GM12878 (cell line): ENCODE measurements at regions not wholly inside any gene's neighbourhood (a gene's known extent, or its start where the extent isn't known, plus 50 kb on each side); places are given as distances from the start of the nearest gene placed in this dataset.

ENCODE experiments used
- ATAC-seq: fragments of 200-7000 bp; cut with Tn5 transposase; 3 replicates; pipeline ENCODE4 v1.9.1; 2020; ENCODE audit warnings: mild to moderate bottlenecking, moderate library complexity
- BruUV-seq: library from RNA; stranded (reverse); fragments of 400-500 nt; replicated peaks from 2 replicates; lab custom pipeline; 2021; lab: Mats Ljungman, UMichigan
- CTCF ChIA-PET: fragments of 300-600 bp; sonication (Branson Sonifier 250); formaldehyde crosslinking; extraction: SDS; loops from one replicate; lab custom pipeline; 2021; ENCODE audit warnings: inconsistent platforms; lab: Yijun Ruan, JAX
- POLR2A ChIA-PET: fragments of 350-600 bp; formaldehyde crosslinking; extraction: SDS; loops from one replicate; lab custom pipeline; 2021; ENCODE audit warnings: inconsistent platforms; lab: Charles Lee
- RAD21 ChIA-PET: fragments of 300-600 bp; sonication (Branson Sonifier 250); formaldehyde crosslinking; loops from one replicate; lab custom pipeline; 2023; ENCODE audit warnings: antibody characterized with exemption; ENCODE audit not compliant: unreplicated experiment; lab: Charles Lee
- SMC1A ChIA-PET: fragments of 300-600 bp; sonication (Branson Sonifier 250); formaldehyde crosslinking; loops from one replicate; lab custom pipeline; 2023; ENCODE audit not compliant: unreplicated experiment, uncharacterized antibody; lab: Charles Lee
- DNase-seq: peaks from one replicate; pipeline ENCODE4 v3.0.0-alpha.2; 2011; ENCODE audit warnings: low read depth, low spot score
- FAIRE-seq: peaks from 3 replicates; lab custom pipeline; 2011; peaks lifted over from hg19 to GRCh38; lab: Jason Lieb, UNC
- H2AFZ ChIP-seq: 2 replicates; pipeline ENCODE4 v1.6.0; 2011; ENCODE audit warnings: low read depth, low read length, control low read depth; ENCODE audit not compliant: control insufficient read depth
- H3K27ac ChIP-seq: 2 replicates; pipeline ENCODE4 v1.5.1; 2011; ENCODE audit warnings: control low read depth; ENCODE audit not compliant: control insufficient read depth, insufficient read depth
- H3K27me3 ChIP-seq, 2 experiments: replicated peaks in 1 of 2; 2 replicates each; pipeline versions ENCODE4 v1.6.0 to v1.6.1; 2011; ENCODE audit warnings: low read length in 1 of 2; ENCODE audit not compliant: control insufficient read depth in 2 of 2, insufficient read depth in 2 of 2
- H3K36me3 ChIP-seq, 2 experiments: 2 replicates each; pipeline ENCODE4 v1.5.1; 2011; ENCODE audit warnings: low read length in 1 of 2; ENCODE audit not compliant: control insufficient read depth in 2 of 2, insufficient read depth in 2 of 2
- H3K4me1 ChIP-seq: 2 replicates; pipeline ENCODE4 v1.6.1; 2011; ENCODE audit warnings: mild to moderate bottlenecking, low read length, moderate library complexity, mixed read lengths; ENCODE audit not compliant: control insufficient read depth, insufficient read depth
- H3K4me2 ChIP-seq: 2 replicates; pipeline ENCODE4 v1.6.0; 2011; ENCODE audit warnings: control low read depth; ENCODE audit not compliant: control insufficient read depth, insufficient read depth
- H3K4me3 ChIP-seq: fragments of 200-600 bp; sonication (generic); 2 replicates; pipeline ENCODE4 v1.5.1; 2016
- H3K79me2 ChIP-seq: 2 replicates; pipeline ENCODE4 v1.6.0; 2011; ENCODE audit warnings: low read length; ENCODE audit not compliant: control insufficient read depth, insufficient read depth
- H3K9ac ChIP-seq: 2 replicates; pipeline ENCODE4 v1.8.0; 2011; ENCODE audit warnings: low read length, control low read depth, mixed read lengths; ENCODE audit not compliant: control insufficient read depth, insufficient read depth
- H3K9me3 ChIP-seq: replicated peaks from 3 replicates; pipeline ENCODE4 v1.5.1; 2011; ENCODE audit warnings: mild to moderate bottlenecking, low read length; ENCODE audit not compliant: control insufficient read depth, insufficient read depth
- H4K20me1 ChIP-seq: 2 replicates; pipeline ENCODE4 v1.6.0; 2011; ENCODE audit not compliant: control insufficient read depth, insufficient read depth
- ASH2L ChIP-seq: fragments of 300-600, 200-600 bp; sonication (generic); IDR thresholded peaks from 2 replicates; pipeline ENCODE4 v1.6.1; 2017; ENCODE audit warnings: low read depth, mild to moderate bottlenecking, borderline replicate concordance
- BCL11A ChIP-seq: IDR thresholded peaks from 2 replicates; pipeline ENCODE4 v1.6.1; 2011; ENCODE audit warnings: low read depth, low read length
- BCLAF1 ChIP-seq: fragments of 450-650 bp; IDR thresholded peaks from 2 replicates; pipeline ENCODE4 v1.6.1; 2017; ENCODE audit warnings: antibody characterized with exemption, mild to moderate bottlenecking, moderate library complexity
- CHD4 ChIP-seq: fragments of 200-600 bp; sonication (generic); IDR thresholded peaks from 2 replicates; pipeline ENCODE4 v1.6.1; 2016; ENCODE audit warnings: mild to moderate bottlenecking
- E4F1 ChIP-seq: fragments of 450-650 bp; IDR thresholded peaks from 2 replicates; pipeline ENCODE4 v1.6.1; 2018; ENCODE audit warnings: borderline replicate concordance, mild to moderate bottlenecking; ENCODE audit not compliant: partially characterized antibody
- EED ChIP-seq: sonication (generic); IDR thresholded peaks from 2 replicates; pipeline ENCODE4 v1.6.1; 2016; ENCODE audit warnings: antibody characterized with exemption, low read depth
- EZH2 ChIP-seq: IDR thresholded peaks from 2 replicates; pipeline ENCODE4 v1.6.1; 2012; ENCODE audit warnings: low read depth, mild to moderate bottlenecking, control low read depth, inconsistent platforms, low read length, borderline replicate concordance; ENCODE audit not compliant: control insufficient read depth
- IRF4 ChIP-seq: IDR thresholded peaks from 2 replicates; pipeline ENCODE4 v1.6.1; 2011; ENCODE audit warnings: low read depth, low read length
- MYB ChIP-seq: fragments of 150-350 bp; IDR thresholded peaks from 2 replicates; pipeline ENCODE4 v1.6.1; 2014; ENCODE audit warnings: mild to moderate bottlenecking, low read depth, low read length, borderline replicate concordance
- RAD51 ChIP-seq: fragments of 450-650 bp; IDR thresholded peaks from 2 replicates; pipeline ENCODE4 v1.6.1; 2016; ENCODE audit warnings: moderate library complexity, mild to moderate bottlenecking, inconsistent platforms
- SIX5 ChIP-seq: IDR thresholded peaks from 2 replicates; pipeline ENCODE4 v1.6.1; 2011; ENCODE audit warnings: mild to moderate bottlenecking, low read depth, low read length, moderate library complexity; ENCODE audit not compliant: severe bottlenecking
- SMC3 ChIP-seq: IDR thresholded peaks from 2 replicates; pipeline ENCODE4 v1.6.1; 2011; ENCODE audit warnings: low read length, improper control_type of control experiment, borderline replicate concordance
- SPI1 ChIP-seq: IDR thresholded peaks from 2 replicates; pipeline ENCODE4 v1.6.1; 2011; ENCODE audit warnings: low read depth, mild to moderate bottlenecking, low read length, moderate library complexity, borderline replicate concordance; ENCODE audit not compliant: insufficient read depth
- SREBF2 ChIP-seq: IDR thresholded peaks from 2 replicates; pipeline ENCODE4 v1.6.1; 2012; ENCODE audit warnings: mild to moderate bottlenecking, low read length
- TCF3 ChIP-seq: IDR thresholded peaks from 2 replicates; pipeline ENCODE4 v1.6.1; 2012; ENCODE audit warnings: low read depth, mild to moderate bottlenecking, low read length, borderline replicate concordance; ENCODE audit not compliant: insufficient read depth
- WGBS: methylation state at CpG from one replicate; pipeline ENCODE4 v1.1.6; 2016; ENCODE audit warnings: low lambda C conversion rate; ENCODE audit not compliant: insufficient replicate concordance, insufficient coverage; ENCODE audit errors: missing lambda C conversion rate; 5-methylcytosine and 5-hydroxymethylcytosine counted together
- in situ Hi-C: fragments of 300-500 bp; cut with MboI; formaldehyde crosslinking; loops from 9 replicates; pipeline ENCODE4 v1.14.3; 2018; ENCODE audit warnings: mixed read lengths
- intact Hi-C: fragments of 100-400 bp; cut with micrococcal nuclease; formaldehyde crosslinking; loops from one replicate; pipeline ENCODE4 v1.14.2; 2022; ENCODE audit not compliant: unreplicated experiment

GRCh38 chr4:135225551-135225950, 1024.0 kb upstream of the PABPC4L start:
- in situ Hi-C loops = no loop called here
- Histone ChIP-seq H3K9me3 (no peaks in the 10 kb centered on the region), H3K4me2 (no peak overlapping the region), H4K20me1 (no peaks in the 10 kb centered on the region), H3K79me2 (no peaks in the 10 kb centered on the region), H3K27me3 (no peaks in the 10 kb centered on the region), H3K4me1 (no peaks in the 10 kb centered on the region), H3K4me3 (no peak overlapping the region), H3K27ac (no peak overlapping the region), H2AFZ (no peak overlapping the region), H3K9ac (no peak overlapping the region), H3K36me3 (no peaks in the 10 kb centered on the region)
- TF ChIP-seq BCLAF1 (no peak), SIX5 (no peak)
- SMC1A ChIA-PET = no interaction called here
- WGBS = 5% methylated on average over 3 of the region's 3 CpGs
- POLR2A ChIA-PET = no interaction called here
- ATAC-seq (no peak), FAIRE-seq (no peak), DNase-seq (no peak)
- intact Hi-C loops = no loop called here
- no TSS peak for BruUV-seq
- RAD21 ChIA-PET = no interaction called here
- CTCF ChIA-PET = no interaction called here

GRCh38 chr4:135210341-135210740, 1008.8 kb upstream of the PABPC4L start:
- FAIRE-seq (no peak), DNase-seq (no peak), ATAC-seq (no peak)
- Histone ChIP-seq H3K4me3 (no peak overlapping the region), H4K20me1 (no peaks in the 10 kb centered on the region), H3K27ac (no peak overlapping the region), H3K9me3 (no peaks in the 10 kb centered on the region), H3K4me2 (no peak overlapping the region), H3K27me3 (no peaks in the 10 kb centered on the region; a peak in 1 of 4 replicates), H3K79me2 (no peaks in the 10 kb centered on the region), H3K36me3 (no peaks in the 10 kb centered on the region), H3K9ac (no peak overlapping the region), H3K4me1 (no peaks in the 10 kb centered on the region), H2AFZ (no peak overlapping the region)
- ChIA-PET POLR2A (no interaction called here), RAD21 (no interaction called here), SMC1A (no interaction called here), CTCF (no interaction called here)
- BruUV-seq = no TSS peak
- in situ Hi-C loops (no loop called here), intact Hi-C loops (no loop called here)
- 61% methylated on average over 5 of the region's 5 CpGs for WGBS
- TF ChIP-seq IRF4 = no peak
- no peak for TF ChIP-seq EZH2
- no peak for TF ChIP-seq SPI1
- TF ChIP-seq BCL11A = no peak
- no peak for TF ChIP-seq EED
- no peak for TF ChIP-seq RAD51
- TF ChIP-seq ASH2L = no peak
- no peak for TF ChIP-seq TCF3
- TF ChIP-seq CHD4 = no peak
- no peak for TF ChIP-seq SMC3
- TF ChIP-seq E4F1 = no peak
- TF ChIP-seq SREBF2 = no peak
- no peak for TF ChIP-seq MYB
